Fibroblast of lung (primary cell): ENCODE measurements at regions not wholly inside any gene's neighbourhood (a gene's known extent, or its start where the extent isn't known, plus 50 kb on each side); places are given as distances from the start of the nearest gene placed in this dataset.

Experiments used
- CTCF ChIP-seq, 2 donors: IDR thresholded peaks in 1 of 2; conservative IDR thresholded peaks in 1 of 2; 1 replicate in 1 of 2; 2 replicates in 1 of 2; pipeline ENCODE4 v1.5.1; 2011 to 2012; ENCODE audit warnings: low read length in 2 of 2, control low read depth in 1 of 2, inconsistent platforms in 1 of 2, low read depth in 1 of 2, mild to moderate bottlenecking in 1 of 2
- EZH2 ChIP-seq: IDR thresholded peaks from 2 replicates; pipeline ENCODE4 v1.5.1; 2012; ENCODE audit warnings: low read length, control low read depth, mild to moderate bottlenecking; ENCODE audit errors: missing control alignments

- TF ChIP-seq CTCF (conservative IDR thresholded peaks at IDR 0.05 in 1 of 2, IDR thresholded peaks at IDR 0.05 in 1 of 2; ENCODE audit: low read depth in 1 of 2, low read length in 2 of 2) (no peak), EZH2 (no peak)
These were observed 223.4 kb upstream of the MCHR2 start for GRCh38 chr6:100217225-100218012.
